ENCODE measurements at regions not wholly inside any gene's neighbourhood (a gene's known extent, or its start where the extent isn't known, plus 50 kb on each side); places are given as distances from the start of the nearest gene placed in this dataset.

DNA sequence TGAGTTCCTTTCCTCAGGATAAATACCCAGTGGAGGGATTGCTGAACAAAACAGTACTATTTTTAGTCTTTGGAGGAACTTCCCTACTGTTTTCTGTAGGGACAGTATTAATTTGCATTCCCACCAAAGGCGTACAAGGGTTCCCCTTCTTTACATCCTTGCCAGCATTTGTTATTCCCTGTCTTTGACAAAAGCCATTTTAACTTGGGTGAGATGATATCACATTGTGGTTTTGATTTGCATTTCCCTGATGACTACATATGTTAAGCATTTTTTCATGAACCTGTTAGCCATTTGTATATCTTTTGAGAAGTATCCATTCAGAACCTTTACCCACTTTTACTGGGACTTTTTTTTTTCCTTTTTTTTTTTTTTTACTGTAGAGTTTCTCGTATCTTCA is 126.2 kb upstream of the ANXA10 start:
- Histone ChIP-seq H3K18ac (ENCODE audit: low read depth in 1 of 2, low read length in 2 of 2) (no peak overlapping the region), H3K4ac (ENCODE audit: low read depth in 1 of 2, low read length in 2 of 2) (no peak overlapping the region), H3K9me3 (ENCODE audit: control insufficient read depth, low read length) (peaks cover 11% of the 10 kb centered on the region), H3K23ac (ENCODE audit: low read length in 2 of 2) (no peak overlapping the region), H2BK5ac (ENCODE audit: low read depth, low read length, poor library complexity, severe bottlenecking) (no peak overlapping the region), H2AFZ (ENCODE audit: low read depth, low read length) (no peak overlapping the region), H3K4me3 (ENCODE audit: insufficient read depth in 1 of 2, low read depth in 1 of 2, low read length in 2 of 2) (no peak overlapping the region), H3K36me3 (ENCODE audit: control insufficient read depth in 1 of 2, insufficient read depth in 2 of 2, low read depth in 1 of 2, low read length in 2 of 2) (no peaks in the 10 kb centered on the region), H2AK5ac (ENCODE audit: low read length, severe bottlenecking) (no peak overlapping the region), H2BK12ac (ENCODE audit: low read length in 2 of 2) (no peak overlapping the region), H3K9ac (ENCODE audit: low read length) (no peak overlapping the region), H3K27me3 (ENCODE audit: control insufficient read depth in 1 of 2, insufficient read depth in 1 of 2, low read length in 2 of 2) (no peaks in the 10 kb centered on the region), H3K4me2 (ENCODE audit: low read length, poor library complexity, severe bottlenecking) (no peak overlapping the region), H4K91ac (ENCODE audit: low read length) (no peak overlapping the region), H2BK15ac (ENCODE audit: low read depth, poor library complexity, severe bottlenecking) (no peak overlapping the region), H3K4me1 (ENCODE audit: control insufficient read depth, insufficient read depth, low read depth, low read length) (no peaks in the 10 kb centered on the region), H2BK120ac (ENCODE audit: low read depth, low read length) (no peak overlapping the region), H4K8ac (ENCODE audit: low read length) (no peak overlapping the region), H3K79me1 (replicated peaks; ENCODE audit: low read length, poor library complexity, severe bottlenecking) (no peaks in the 10 kb centered on the region), H3K27ac (ENCODE audit: low read length, poor library complexity, severe bottlenecking) (no peak overlapping the region), H3K14ac (ENCODE audit: low read length in 2 of 2) (no peak overlapping the region)
- WGBS = no CpG with 5 or more reads among the region's 2 CpGs
- no peak for DNase-seq

DNA sequence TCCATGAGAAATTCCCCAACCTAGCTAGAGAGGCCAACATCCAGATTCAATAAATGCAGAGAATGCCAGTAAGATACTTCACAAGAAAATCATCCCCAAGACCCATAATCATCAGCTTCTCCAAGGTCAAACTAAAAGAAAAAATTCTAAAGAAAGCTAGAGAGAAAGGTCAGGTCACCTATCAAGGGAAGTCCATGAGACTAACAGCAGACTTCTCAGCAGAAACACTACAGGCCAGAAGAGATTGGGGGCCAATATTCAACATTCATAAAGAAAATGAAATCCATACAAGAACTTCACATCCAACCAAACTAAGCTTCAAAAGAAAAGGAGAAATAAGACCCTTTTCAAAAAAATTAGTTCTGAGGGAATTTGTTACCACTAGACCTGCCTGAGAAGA is 118.8 kb upstream of the ANXA10 start:
- no peak overlapping the region for H3K14ac ChIP-seq (ENCODE audit: low read length in 2 of 2)
- H3K9me3 ChIP-seq (ENCODE audit: control insufficient read depth, low read length) = peaks cover 69% of the 10 kb centered on the region
- H3K36me3 ChIP-seq (ENCODE audit: control insufficient read depth in 1 of 2, insufficient read depth in 2 of 2, low read depth in 1 of 2, low read length in 2 of 2) = no peaks in the 10 kb centered on the region
- H3K23ac ChIP-seq (ENCODE audit: low read length in 2 of 2) = no peak overlapping the region
- no peak overlapping the region for H2BK120ac ChIP-seq (ENCODE audit: low read depth, low read length)
- DNase-seq = no peak
- no peak overlapping the region for H3K18ac ChIP-seq (ENCODE audit: low read depth in 1 of 2, low read length in 2 of 2)
- H2AK5ac ChIP-seq (ENCODE audit: low read length, severe bottlenecking) = no peak overlapping the region
- no peak overlapping the region for H3K27ac ChIP-seq (ENCODE audit: low read length, poor library complexity, severe bottlenecking)
- no peak overlapping the region for H4K8ac ChIP-seq (ENCODE audit: low read length)
- H2AFZ ChIP-seq (ENCODE audit: low read depth, low read length) = no peak overlapping the region
- H4K91ac ChIP-seq (ENCODE audit: low read length) = no peak overlapping the region
- H3K27me3 ChIP-seq (ENCODE audit: control insufficient read depth in 1 of 2, insufficient read depth in 1 of 2, low read length in 2 of 2) = no peaks in the 10 kb centered on the region
- H3K4ac ChIP-seq (ENCODE audit: low read depth in 1 of 2, low read length in 2 of 2) = no peak overlapping the region
- H3K79me1 ChIP-seq (replicated peaks; ENCODE audit: low read length, poor library complexity, severe bottlenecking) = no peaks in the 10 kb centered on the region
- H3K9ac ChIP-seq (ENCODE audit: low read length) = no peak overlapping the region
- H3K4me1 ChIP-seq (ENCODE audit: control insufficient read depth, insufficient read depth, low read depth, low read length) = no peaks in the 10 kb centered on the region
- H3K4me3 ChIP-seq (ENCODE audit: insufficient read depth in 1 of 2, low read depth in 1 of 2, low read length in 2 of 2) = no peak overlapping the region
- H2BK15ac ChIP-seq (ENCODE audit: low read depth, poor library complexity, severe bottlenecking) = no peak overlapping the region
- no peak overlapping the region for H3K4me2 ChIP-seq (ENCODE audit: low read length, poor library complexity, severe bottlenecking)
- H2BK12ac ChIP-seq (ENCODE audit: low read length in 2 of 2) = no peak overlapping the region
- H2BK5ac ChIP-seq (ENCODE audit: low read depth, low read length, poor library complexity, severe bottlenecking) = no peak overlapping the region

DNA sequence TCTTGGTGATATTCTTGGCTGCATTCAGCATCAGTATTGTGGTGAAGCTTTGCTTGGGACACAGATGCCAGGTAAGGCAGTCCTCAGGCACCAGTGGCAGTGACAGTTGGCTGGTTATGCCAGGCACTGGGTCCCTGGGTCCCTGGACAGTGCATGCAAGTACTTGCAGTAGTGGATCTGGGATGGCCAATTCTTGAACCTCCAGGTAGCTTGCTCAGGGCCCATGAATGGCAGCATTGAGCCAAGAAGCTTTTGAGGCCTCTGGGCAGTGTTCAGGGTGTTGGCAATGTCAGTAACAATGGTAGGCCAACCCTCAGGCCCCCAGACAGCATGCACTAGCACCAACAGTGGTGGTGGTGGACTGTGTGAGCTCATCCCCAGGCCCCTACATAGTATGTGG is 106.8 kb upstream of the ANXA10 start:
- no peak overlapping the region for H3K18ac ChIP-seq (ENCODE audit: low read depth in 1 of 2, low read length in 2 of 2)
- H3K27me3 ChIP-seq (ENCODE audit: control insufficient read depth in 1 of 2, insufficient read depth in 1 of 2, low read length in 2 of 2) = no peaks in the 10 kb centered on the region
- no peak overlapping the region for H3K4me3 ChIP-seq (ENCODE audit: insufficient read depth in 1 of 2, low read depth in 1 of 2, low read length in 2 of 2)
- no peak overlapping the region for H2BK15ac ChIP-seq (ENCODE audit: low read depth, poor library complexity, severe bottlenecking)
- H2AFZ ChIP-seq (ENCODE audit: low read depth, low read length) = no peak overlapping the region
- H4K8ac ChIP-seq (ENCODE audit: low read length) = no peak overlapping the region
- H3K79me1 ChIP-seq (replicated peaks; ENCODE audit: low read length, poor library complexity, severe bottlenecking) = no peaks in the 10 kb centered on the region
- no peak overlapping the region for H2BK120ac ChIP-seq (ENCODE audit: low read depth, low read length)
- no peak overlapping the region for H3K23ac ChIP-seq (ENCODE audit: low read length in 2 of 2)
- no peak overlapping the region for H3K4ac ChIP-seq (ENCODE audit: low read depth in 1 of 2, low read length in 2 of 2)
- H2BK12ac ChIP-seq (ENCODE audit: low read length in 2 of 2) = no peak overlapping the region
- H3K36me3 ChIP-seq (ENCODE audit: control insufficient read depth in 1 of 2, insufficient read depth in 2 of 2, low read depth in 1 of 2, low read length in 2 of 2) = no peaks in the 10 kb centered on the region
- H2BK5ac ChIP-seq (ENCODE audit: low read depth, low read length, poor library complexity, severe bottlenecking) = no peak overlapping the region
- H3K4me1 ChIP-seq (ENCODE audit: control insufficient read depth, insufficient read depth, low read depth, low read length) = no peaks in the 10 kb centered on the region
- H2AK5ac ChIP-seq (ENCODE audit: low read length, severe bottlenecking) = no peak overlapping the region
- H3K27ac ChIP-seq (ENCODE audit: low read length, poor library complexity, severe bottlenecking) = no peak overlapping the region
- no peak for DNase-seq
- no peak overlapping the region for H4K91ac ChIP-seq (ENCODE audit: low read length)
- H3K9ac ChIP-seq (ENCODE audit: low read length) = no peak overlapping the region
- no peak overlapping the region for H3K14ac ChIP-seq (ENCODE audit: low read length in 2 of 2)
- no peak overlapping the region for H3K4me2 ChIP-seq (ENCODE audit: low read length, poor library complexity, severe bottlenecking)
- H3K9me3 ChIP-seq (ENCODE audit: control insufficient read depth, low read length) = peaks cover 6% of the 10 kb centered on the region

DNA sequence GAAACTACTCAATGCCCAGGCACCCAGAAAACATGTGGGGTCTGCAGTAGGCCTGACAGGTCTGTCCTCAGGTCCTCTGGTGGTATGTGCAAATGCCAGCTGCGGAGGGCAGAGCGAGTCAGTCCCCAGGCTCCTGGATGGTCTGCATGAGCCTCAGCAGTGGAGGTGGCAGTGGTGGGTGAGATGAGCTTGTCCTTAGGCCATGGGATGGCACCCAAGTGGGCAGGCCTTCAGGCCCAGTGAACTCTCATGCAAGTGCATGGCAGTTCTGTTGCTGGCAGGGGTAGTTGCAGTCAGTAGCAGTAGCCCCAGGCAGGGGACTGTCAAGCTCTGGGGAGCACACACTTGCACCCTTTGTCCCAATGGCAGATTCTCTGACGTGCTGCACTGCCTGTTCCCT is 106.3 kb upstream of the ANXA10 start:
- H3K23ac ChIP-seq (ENCODE audit: low read length in 2 of 2) = no peak overlapping the region
- no peak overlapping the region for H2BK120ac ChIP-seq (ENCODE audit: low read depth, low read length)
- no peak overlapping the region for H2AK5ac ChIP-seq (ENCODE audit: low read length, severe bottlenecking)
- no peak overlapping the region for H3K14ac ChIP-seq (ENCODE audit: low read length in 2 of 2)
- H2AFZ ChIP-seq (ENCODE audit: low read depth, low read length) = no peak overlapping the region
- no peak overlapping the region for H3K4me2 ChIP-seq (ENCODE audit: low read length, poor library complexity, severe bottlenecking)
- H4K8ac ChIP-seq (ENCODE audit: low read length) = no peak overlapping the region
- H4K91ac ChIP-seq (ENCODE audit: low read length) = no peak overlapping the region
- H2BK15ac ChIP-seq (ENCODE audit: low read depth, poor library complexity, severe bottlenecking) = no peak overlapping the region
- no peak overlapping the region for H2BK12ac ChIP-seq (ENCODE audit: low read length in 2 of 2)
- H3K27ac ChIP-seq (ENCODE audit: low read length, poor library complexity, severe bottlenecking) = no peak overlapping the region
- H3K4ac ChIP-seq (ENCODE audit: low read depth in 1 of 2, low read length in 2 of 2) = no peak overlapping the region
- no peak for DNase-seq
- H3K9me3 ChIP-seq (ENCODE audit: control insufficient read depth, low read length) = peaks cover 6% of the 10 kb centered on the region
- no peaks in the 10 kb centered on the region for H3K27me3 ChIP-seq (ENCODE audit: control insufficient read depth in 1 of 2, insufficient read depth in 1 of 2, low read length in 2 of 2)
- no peaks in the 10 kb centered on the region for H3K4me1 ChIP-seq (ENCODE audit: control insufficient read depth, insufficient read depth, low read depth, low read length)
- no peak overlapping the region for H2BK5ac ChIP-seq (ENCODE audit: low read depth, low read length, poor library complexity, severe bottlenecking)
- no peak overlapping the region for H3K9ac ChIP-seq (ENCODE audit: low read length)
- no peak overlapping the region for H3K18ac ChIP-seq (ENCODE audit: low read depth in 1 of 2, low read length in 2 of 2)
- no peaks in the 10 kb centered on the region for H3K79me1 ChIP-seq (replicated peaks; ENCODE audit: low read length, poor library complexity, severe bottlenecking)
- no peaks in the 10 kb centered on the region for H3K36me3 ChIP-seq (ENCODE audit: control insufficient read depth in 1 of 2, insufficient read depth in 2 of 2, low read depth in 1 of 2, low read length in 2 of 2)
- WGBS = 74% methylated on average over 3 of the region's 3 CpGs
- no peak overlapping the region for H3K4me3 ChIP-seq (ENCODE audit: insufficient read depth in 1 of 2, low read depth in 1 of 2, low read length in 2 of 2)
